HFFc6 (cell line): ENCODE measurements at regions not wholly inside any gene's neighbourhood (a gene's known extent, or its start where the extent isn't known, plus 50 kb on each side); places are given as distances from the start of the nearest gene placed in this dataset.

Experiments
- DNase-seq: peaks from one replicate; pipeline ENCODE4 v3.0.0-alpha.2; 2018
- H3K27ac Mint-ChIP-seq: 2 replicates; pipeline ENCODE4 v1.8.0; 2020; ENCODE audit warnings: mild to moderate bottlenecking, mixed read lengths
- H3K27me3 Mint-ChIP-seq: 2 replicates; pipeline ENCODE4 v1.8.0; 2021; ENCODE audit warnings: mild to moderate bottlenecking, moderate library complexity, mixed read lengths; ENCODE audit not compliant: insufficient read depth
- H3K36me3 Mint-ChIP-seq: 2 replicates; pipeline ENCODE4 v1.8.0; 2021; ENCODE audit warnings: low read depth, mixed read lengths
- H3K4me1 Mint-ChIP-seq: 2 replicates; pipeline ENCODE4 v1.8.0; 2020; ENCODE audit warnings: low read depth, mixed read lengths
- H3K4me3 Mint-ChIP-seq: 2 replicates; pipeline ENCODE4 v1.8.0; 2020; ENCODE audit warnings: mild to moderate bottlenecking, moderate library complexity, mixed read lengths
- H3K9me3 Mint-ChIP-seq: 2 replicates; pipeline ENCODE4 v1.8.0; 2020; ENCODE audit warnings: mild to moderate bottlenecking, mixed read lengths
- CTCF ChIP-seq: fragments of 200-600 bp; sonication (generic); IDR thresholded peaks from 2 replicates; pipeline ENCODE4 v1.5.0; 2021; ENCODE audit warnings: antibody characterized with exemption, mild to moderate bottlenecking

- DNase-seq = no peak
- Mint-ChIP-seq H3K27ac (no peak overlapping the region), H3K4me3 (no peak overlapping the region), H3K4me1 (no peaks in the 10 kb centered on the region), H3K36me3 (no peaks in the 10 kb centered on the region), H3K9me3 (peaks cover 26% of the 10 kb centered on the region), H3K27me3 (peaks cover 2% of the 10 kb centered on the region; the same call in 1 of the 2 replicates)
- no peak for TF ChIP-seq CTCF
These were observed 434.1 kb upstream of the FAT3 start for GRCh38 chr11:91790346-91791170.

GRCh38 chr11:91788764-91789163 is 435.9 kb upstream of the FAT3 start:
- Mint-ChIP-seq H3K27me3 (peaks cover 2% of the 10 kb centered on the region; the same call in 1 of the 2 replicates), H3K27ac (no peak overlapping the region), H3K4me3 (no peak overlapping the region), H3K4me1 (no peaks in the 10 kb centered on the region), H3K9me3 (peaks cover 36% of the 10 kb centered on the region), H3K36me3 (peaks cover 3% of the 10 kb centered on the region; the same call in 1 of the 2 replicates)
- DNase-seq = no peak
- no peak for TF ChIP-seq CTCF

- Mint-ChIP-seq H3K9me3 (peaks cover 48% of the 10 kb centered on the region), H3K27ac (no peak overlapping the region), H3K36me3 (peaks cover 9% of the 10 kb centered on the region; the same call in 1 of the 2 replicates), H3K4me1 (no peaks in the 10 kb centered on the region), H3K4me3 (no peak overlapping the region), H3K27me3 (no peaks in the 10 kb centered on the region)
- no peak for DNase-seq
- TF ChIP-seq CTCF = no peak
These were observed 438.5 kb upstream of the FAT3 start for GRCh38 chr11:91786097-91786496.

GRCh38 chr11:91783173-91783572 is 441.4 kb upstream of the FAT3 start:
- Mint-ChIP-seq H3K4me3 (no peak overlapping the region), H3K27me3 (no peaks in the 10 kb centered on the region), H3K27ac (no peak overlapping the region), H3K9me3 (peaks cover 44% of the 10 kb centered on the region), H3K36me3 (peaks cover 9% of the 10 kb centered on the region; the same call in 1 of the 2 replicates), H3K4me1 (no peaks in the 10 kb centered on the region)
- TF ChIP-seq CTCF = no peak
- DNase-seq = no peak

- H3K4me3 Mint-ChIP-seq = no peak overlapping the region
- no peak for TF ChIP-seq CTCF
- H3K36me3 Mint-ChIP-seq = peaks cover 5% of the 10 kb centered on the region; the same call in 1 of the 2 replicates
- H3K9me3 Mint-ChIP-seq = peaks cover 35% of the 10 kb centered on the region
- H3K27ac Mint-ChIP-seq = no peak overlapping the region
- H3K27me3 Mint-ChIP-seq = no peaks in the 10 kb centered on the region
- DNase-seq = no peak
- no peaks in the 10 kb centered on the region for H3K4me1 Mint-ChIP-seq
These were observed 445.9 kb upstream of the FAT3 start for GRCh38 chr11:91778758-91779157.
